Mesothelial cell of epicardium (in vitro differentiated cells): ENCODE measurements at regions not wholly inside any gene's neighbourhood (a gene's known extent, or its start where the extent isn't known, plus 50 kb on each side); places are given as distances from the start of the nearest gene placed in this dataset.
A peak's percentile ranks its signal among the peaks of the same experiment; 100 is the strongest.

ENCODE experiments used
- DNase-seq, 2 experiments: peaks; one replicate each; pipeline ENCODE4 v3.0.0; 2021; ENCODE audit warnings: low spot score in 2 of 2; ENCODE audit not compliant: unreplicated experiment in 2 of 2
- H3K27ac Mint-ChIP-seq: 2 replicates; pipeline ENCODE4 v1.8.0; 2021; ENCODE audit warnings: mixed read lengths
- H3K27me3 Mint-ChIP-seq: 2 replicates; pipeline ENCODE4 v1.8.0; 2021; ENCODE audit warnings: low read depth, mixed read lengths
- H3K36me3 Mint-ChIP-seq: 2 replicates; pipeline ENCODE4 v1.8.0; 2021; ENCODE audit warnings: mixed read lengths
- H3K4me1 Mint-ChIP-seq: 2 replicates; pipeline ENCODE4 v1.8.0; 2021; ENCODE audit warnings: mixed read lengths
- H3K4me3 Mint-ChIP-seq: 2 replicates; pipeline ENCODE4 v1.8.0; 2021; ENCODE audit warnings: mild to moderate bottlenecking, moderate library complexity, mixed read lengths
- H3K9me3 Mint-ChIP-seq: 2 replicates; pipeline ENCODE4 v1.8.0; 2021; ENCODE audit warnings: mixed read lengths
- TF ChIP-seq, protein P1 (sequence below): fragments of 200-600 bp; sonication (generic); IDR thresholded peaks from one replicate; pipeline ENCODE4 v1.5.0; 2021; ENCODE audit warnings: antibody characterized with exemption; ENCODE audit not compliant: unreplicated experiment

DNA sequence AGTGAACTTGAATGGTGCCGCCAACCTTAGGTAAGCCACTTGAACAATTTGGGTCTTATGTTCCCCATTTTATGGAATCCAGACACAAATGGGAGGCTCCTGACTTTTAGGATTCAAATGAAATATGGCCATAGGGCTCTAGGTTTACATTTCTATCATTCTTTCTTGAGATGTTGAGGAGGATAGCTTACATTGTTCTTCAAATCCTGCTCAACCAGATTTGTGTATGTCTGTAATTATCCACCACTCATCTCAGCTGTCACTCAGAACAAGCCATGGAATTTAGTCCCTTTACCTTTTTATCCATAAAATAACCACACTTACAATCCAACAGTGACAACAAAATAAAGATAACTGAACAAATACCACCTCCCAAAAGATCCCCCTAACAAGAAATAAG lies 682.9 kb upstream of the PTBP2 start:
- peak overlapping the region; percentile 70 for H3K27ac Mint-ChIP-seq

DNA sequence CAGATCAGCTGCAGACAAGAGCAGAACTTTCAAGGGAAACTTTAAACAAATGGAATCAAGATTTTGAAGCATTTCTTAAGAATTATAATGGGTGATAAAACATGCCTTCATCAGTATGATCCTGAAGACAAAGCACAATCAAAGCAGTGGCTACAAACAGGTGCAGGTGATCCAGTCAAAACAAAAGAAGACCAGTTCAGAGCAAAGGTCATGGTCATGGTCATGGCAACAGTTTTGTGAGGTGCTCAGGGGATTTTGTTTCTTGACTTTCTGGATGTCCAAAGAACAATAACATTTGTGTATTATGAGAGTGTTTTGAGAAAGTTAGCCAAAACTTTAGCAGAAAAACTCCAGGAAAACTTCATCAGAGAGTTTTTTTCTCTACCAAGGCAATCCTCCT lies 681.7 kb upstream of the PTBP2 start:
- Mint-ChIP-seq H3K27me3 (no peaks in the 10 kb centered on the region), H3K9me3 (peaks cover 16% of the 10 kb centered on the region), H3K4me1 (peaks cover 48% of the 10 kb centered on the region), H3K36me3 (peaks cover 6% of the 10 kb centered on the region), H3K4me3 (no peak overlapping the region), H3K27ac (peak overlapping the region; percentile 23)
- TF ChIP-seq, protein P1, sequence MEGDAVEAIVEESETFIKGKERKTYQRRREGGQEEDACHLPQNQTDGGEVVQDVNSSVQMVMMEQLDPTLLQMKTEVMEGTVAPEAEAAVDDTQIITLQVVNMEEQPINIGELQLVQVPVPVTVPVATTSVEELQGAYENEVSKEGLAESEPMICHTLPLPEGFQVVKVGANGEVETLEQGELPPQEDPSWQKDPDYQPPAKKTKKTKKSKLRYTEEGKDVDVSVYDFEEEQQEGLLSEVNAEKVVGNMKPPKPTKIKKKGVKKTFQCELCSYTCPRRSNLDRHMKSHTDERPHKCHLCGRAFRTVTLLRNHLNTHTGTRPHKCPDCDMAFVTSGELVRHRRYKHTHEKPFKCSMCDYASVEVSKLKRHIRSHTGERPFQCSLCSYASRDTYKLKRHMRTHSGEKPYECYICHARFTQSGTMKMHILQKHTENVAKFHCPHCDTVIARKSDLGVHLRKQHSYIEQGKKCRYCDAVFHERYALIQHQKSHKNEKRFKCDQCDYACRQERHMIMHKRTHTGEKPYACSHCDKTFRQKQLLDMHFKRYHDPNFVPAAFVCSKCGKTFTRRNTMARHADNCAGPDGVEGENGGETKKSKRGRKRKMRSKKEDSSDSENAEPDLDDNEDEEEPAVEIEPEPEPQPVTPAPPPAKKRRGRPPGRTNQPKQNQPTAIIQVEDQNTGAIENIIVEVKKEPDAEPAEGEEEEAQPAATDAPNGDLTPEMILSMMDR = no peak
- DNase-seq = no peak

More for the DNA sequence above, 682.9 kb upstream of the PTBP2 start:
- Mint-ChIP-seq H3K36me3 (peaks cover 6% of the 10 kb centered on the region), H3K9me3 (peaks cover 16% of the 10 kb centered on the region), H3K4me1 (peaks cover 50% of the 10 kb centered on the region), H3K4me3 (no peak overlapping the region), H3K27me3 (no peaks in the 10 kb centered on the region)
- TF ChIP-seq, protein P1 = no peak
- no peak for DNase-seq

DNA sequence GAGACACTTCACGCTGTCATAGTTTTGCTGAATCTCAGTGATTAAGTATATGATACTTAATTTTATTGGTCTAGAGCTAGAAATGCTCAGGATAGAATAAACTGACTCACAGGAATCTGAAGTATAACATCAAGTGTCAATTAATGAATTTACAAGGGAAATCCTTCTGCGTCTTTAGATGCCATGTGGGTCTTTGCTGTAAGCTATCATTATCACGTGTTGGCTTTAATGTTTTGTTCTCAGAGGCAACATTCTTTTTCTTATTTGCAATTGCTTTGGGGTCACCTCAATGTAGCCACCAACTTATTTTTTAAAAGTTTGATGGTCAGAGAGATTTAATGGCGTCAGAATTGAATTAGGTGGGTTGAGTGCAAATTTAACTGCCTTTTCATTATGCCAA lies 680.1 kb upstream of the PTBP2 start:
- H3K4me3 Mint-ChIP-seq = no peak overlapping the region

DNA sequence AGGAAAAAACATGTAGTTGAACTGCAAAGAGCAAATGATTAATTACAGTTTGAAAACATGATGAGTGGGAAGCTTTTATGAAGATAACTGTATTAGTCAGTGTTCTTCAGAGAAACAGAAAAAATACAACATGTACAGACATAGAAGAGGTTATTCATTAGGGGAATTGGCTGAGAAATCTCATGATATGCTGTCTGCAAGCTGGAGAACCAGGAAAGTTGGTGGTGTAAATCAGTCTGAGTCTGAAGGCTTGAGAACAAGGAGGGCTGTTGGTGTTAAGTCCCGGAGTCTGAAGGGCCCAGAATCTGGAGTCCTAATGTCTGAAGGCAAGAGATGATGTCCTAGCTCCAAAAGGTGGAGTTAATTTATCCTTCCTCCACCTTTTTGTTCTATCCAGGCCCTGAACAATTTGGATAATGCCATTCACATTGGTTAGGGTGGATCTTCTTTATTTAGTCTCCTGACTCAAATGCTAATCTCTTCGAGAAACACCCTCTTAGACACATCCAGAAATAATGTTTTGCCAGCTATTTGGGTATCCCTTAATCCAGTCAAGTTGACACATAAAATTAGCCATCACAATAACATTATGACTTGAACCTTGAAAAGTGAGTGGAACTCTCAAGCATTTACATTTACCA lies 672.9 kb upstream of the PTBP2 start:
- no peak for DNase-seq

More for the DNA sequence above, 680.1 kb upstream of the PTBP2 start:
- Mint-ChIP-seq H3K27me3 (no peaks in the 10 kb centered on the region), H3K4me1 (peaks cover 36% of the 10 kb centered on the region), H3K9me3 (peaks cover 16% of the 10 kb centered on the region), H3K36me3 (peaks cover 6% of the 10 kb centered on the region), H3K27ac (no peak overlapping the region)
- DNase-seq = no peak
- TF ChIP-seq, protein P1 = no peak

DNA sequence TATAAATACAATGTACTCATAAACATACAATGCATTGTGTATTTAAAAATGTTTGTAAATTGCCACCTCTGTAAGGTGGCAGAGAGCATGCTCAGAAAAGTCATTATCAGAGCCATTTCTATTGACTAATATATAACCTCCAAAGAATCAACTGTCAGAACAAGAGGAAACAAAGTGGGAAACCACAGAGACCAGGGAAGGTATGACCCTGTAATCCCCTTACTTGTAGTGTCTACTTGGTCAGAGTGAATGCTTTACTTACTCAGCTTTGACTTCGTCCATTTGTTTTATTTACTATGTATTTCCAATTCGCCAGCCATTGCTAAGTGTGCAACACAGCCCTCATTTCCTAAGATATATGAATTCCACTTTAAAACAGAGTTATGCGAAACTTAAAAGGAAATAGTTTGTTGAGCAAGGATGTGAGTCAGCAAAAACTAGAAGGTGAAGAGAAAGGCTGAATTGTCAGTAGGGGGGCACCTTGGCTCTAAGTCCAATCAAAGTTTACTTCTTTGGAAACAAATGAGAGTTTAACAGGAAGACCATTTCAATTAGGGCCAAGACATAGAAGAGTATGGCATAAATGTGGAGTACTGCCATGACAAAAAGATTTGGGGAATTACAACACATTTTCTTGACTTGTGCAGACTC lies 671.7 kb upstream of the PTBP2 start:
- TF ChIP-seq, protein P1 = no peak
- Mint-ChIP-seq H3K27me3 (no peaks in the 10 kb centered on the region), H3K9me3 (peaks cover 22% of the 10 kb centered on the region), H3K27ac (no peak overlapping the region), H3K4me1 (peaks cover 3% of the 10 kb centered on the region), H3K36me3 (peaks cover 4% of the 10 kb centered on the region), H3K4me3 (no peak overlapping the region)
- no peak for DNase-seq

More for the DNA sequence above, 672.9 kb upstream of the PTBP2 start:
- no peak overlapping the region for H3K27ac Mint-ChIP-seq
- H3K9me3 Mint-ChIP-seq = peaks cover 12% of the 10 kb centered on the region
- H3K4me3 Mint-ChIP-seq = no peak overlapping the region
- TF ChIP-seq, protein P1 = no peak
- H3K4me1 Mint-ChIP-seq = peaks cover 3% of the 10 kb centered on the region
- no peaks in the 10 kb centered on the region for H3K27me3 Mint-ChIP-seq
- H3K36me3 Mint-ChIP-seq = no peaks in the 10 kb centered on the region
